DMS114 treated with DMSO at 0.1 percent for 48 hours (cell line): ENCODE measurements at regions not wholly inside any gene's neighbourhood (a gene's known extent, or its start where the extent isn't known, plus 50 kb on each side); places are given as distances from the start of the nearest gene placed in this dataset.
A peak's percentile ranks its signal among the peaks of the same experiment; 100 is the strongest.
"Not testable (repeated sequence)": the region's sequence is repeated elsewhere in the genome, so short reads cannot be mapped to it uniquely, and the experiment has no call there.

Experiments
- DNase-seq: peaks from one replicate; lab custom pipeline; 2025; ENCODE audit not compliant: unreplicated experiment; lab: John Stamatoyannopoulos, UW

GRCh38 chr12:73902260-73902659 lies 635.4 kb upstream of the ATXN7L3B start:
- no peak for DNase-seq

DNA sequence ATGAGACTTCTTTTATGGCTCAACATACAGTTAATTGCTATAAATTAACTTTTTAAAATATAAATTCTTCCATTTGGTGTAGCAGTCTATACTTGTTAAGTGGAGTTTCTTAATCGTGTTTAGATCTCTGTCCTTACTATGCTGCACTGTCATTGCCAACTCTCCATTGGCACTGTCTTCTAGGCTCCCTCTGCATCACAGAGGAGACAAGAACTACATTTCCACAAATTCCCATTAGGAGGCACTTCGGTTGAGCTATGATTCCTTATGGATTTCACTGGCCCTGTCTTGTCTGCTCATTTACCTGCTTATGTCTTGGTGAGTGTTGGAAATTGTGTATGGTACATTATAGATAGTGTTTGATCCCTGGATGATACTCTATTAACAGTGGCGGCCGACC lies 630.9 kb upstream of the ATXN7L3B start:
- no peak for DNase-seq

DNA sequence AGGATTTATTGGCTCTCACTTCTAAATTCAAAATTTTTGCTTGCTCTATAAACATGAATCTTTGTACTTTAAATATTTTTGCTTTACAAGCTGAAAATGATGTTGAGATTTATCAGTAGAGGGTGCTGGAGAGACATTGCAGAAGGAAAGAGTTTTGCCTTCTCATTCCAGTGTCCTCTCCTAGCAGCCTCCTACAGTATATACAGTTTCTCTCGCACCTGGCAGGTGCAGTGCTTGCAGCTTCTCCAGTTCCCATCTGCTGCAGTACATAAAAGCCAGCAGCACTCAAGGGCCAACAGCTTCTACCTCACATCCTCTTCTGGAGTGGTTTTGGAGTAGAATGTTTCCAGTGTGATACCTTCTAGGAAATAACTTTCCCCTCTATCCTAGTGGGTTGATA lies 601.8 kb upstream of the ATXN7L3B start:
- DNase-seq: no peak

DNA sequence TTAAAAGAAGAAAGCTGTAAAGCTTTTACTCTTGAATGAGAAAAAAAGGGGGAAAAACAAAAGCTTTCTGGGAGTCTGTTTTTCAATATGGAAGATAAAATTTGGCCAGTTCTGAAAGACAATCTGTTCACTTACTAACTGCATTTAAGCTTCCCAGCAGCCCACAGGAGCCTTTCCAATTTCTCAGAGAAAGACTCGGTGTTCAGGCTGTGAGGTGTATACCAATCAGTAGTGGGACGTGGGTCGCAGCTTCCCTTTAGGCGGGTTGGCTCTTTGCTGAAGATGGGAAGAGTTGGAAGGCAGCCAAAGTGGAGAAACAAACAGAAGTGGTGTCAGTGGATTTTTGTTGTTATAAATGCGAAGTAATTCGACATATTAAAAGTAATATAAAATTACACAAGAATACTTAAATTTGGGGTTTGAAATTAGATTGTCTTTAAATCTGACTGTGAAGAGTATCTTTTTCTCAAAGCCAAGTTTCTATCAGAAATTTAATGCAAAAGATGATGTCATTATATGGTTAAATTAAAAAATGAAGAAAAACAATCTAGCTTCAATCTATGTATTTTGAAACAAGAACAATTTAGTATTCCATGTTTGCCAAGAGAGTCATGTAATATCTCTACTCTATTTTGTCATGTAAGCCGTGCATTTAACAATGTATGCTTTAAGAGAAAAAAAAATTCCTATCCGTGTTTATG lies 590.2 kb upstream of the ATXN7L3B start:
- no peak for DNase-seq

DNA sequence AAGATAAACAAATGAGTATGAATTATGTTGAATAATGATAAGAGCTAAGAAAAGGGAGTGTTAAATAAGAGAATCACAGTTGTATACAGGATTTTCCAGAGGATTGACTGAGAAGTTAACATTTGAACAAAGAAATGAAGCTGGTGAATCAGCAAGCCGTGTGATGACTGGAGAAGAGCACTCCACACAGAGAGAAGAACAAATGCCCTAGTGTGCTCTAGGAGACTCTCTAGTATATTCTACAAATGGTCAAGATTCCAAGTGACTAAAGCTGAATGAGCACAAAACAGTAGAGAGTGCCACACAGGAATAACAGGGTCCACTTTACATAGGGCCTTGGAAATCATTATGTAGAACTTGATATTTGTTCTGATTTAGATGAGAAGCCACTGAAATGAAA lies 587.1 kb upstream of the ATXN7L3B start:
- no peak for DNase-seq

- no peak for DNase-seq
Observed at GRCh38 chr12:73951956-73952703, 585.5 kb upstream of the ATXN7L3B start.

GRCh38 chr12:73964641-73965040 lies 573.0 kb upstream of the ATXN7L3B start:
- no peak for DNase-seq

DNA sequence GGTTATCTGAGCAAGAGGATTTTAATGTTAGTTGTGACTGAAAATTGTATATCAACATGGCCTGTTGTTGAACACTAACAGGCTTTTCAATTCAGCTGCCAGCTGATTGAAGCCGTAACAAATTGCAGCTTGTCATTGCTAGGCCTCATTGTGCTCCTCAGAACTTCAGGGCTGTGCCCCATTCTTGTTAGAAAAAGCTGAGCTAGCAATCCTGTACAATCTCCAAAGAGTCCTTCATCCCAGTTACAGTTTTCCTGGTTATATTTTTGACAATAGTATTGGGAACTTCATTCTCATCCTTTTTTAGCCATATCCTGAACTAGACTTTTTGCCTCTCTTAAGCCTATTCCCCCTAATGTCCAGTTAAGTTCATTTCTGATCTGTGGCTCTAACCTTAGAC lies 564.1 kb upstream of the ATXN7L3B start:
- DNase-seq: no peak

GRCh38 chr12:73984552-73984951 lies 553.1 kb upstream of the ATXN7L3B start:
- DNase-seq: no peak

- DNase-seq: no peak
Observed at GRCh38 chr12:73991138-73991537, 546.5 kb upstream of the ATXN7L3B start.

DNA sequence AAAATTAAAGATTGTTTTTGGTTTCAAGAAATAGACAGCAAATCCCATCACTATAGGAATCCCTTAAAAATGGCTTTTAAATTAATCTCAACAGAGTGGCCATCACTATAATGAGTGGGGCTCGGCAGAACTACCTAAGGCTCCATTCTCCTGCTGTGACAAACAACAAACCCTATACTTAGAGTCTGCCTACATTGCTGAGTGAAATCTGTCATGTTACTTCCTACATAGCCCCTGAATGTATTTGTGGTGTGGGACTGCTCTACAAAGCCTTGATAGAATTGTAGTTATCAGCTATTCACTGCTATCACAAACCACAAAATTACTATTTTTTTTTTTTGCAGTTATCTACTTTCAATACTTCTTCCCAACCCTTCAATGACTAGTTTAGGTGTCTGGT lies 538.7 kb upstream of the ATXN7L3B start:
- no peak for DNase-seq

- no peak for DNase-seq
Observed at GRCh38 chr12:74015118-74015517, 522.5 kb upstream of the ATXN7L3B start.

DNA sequence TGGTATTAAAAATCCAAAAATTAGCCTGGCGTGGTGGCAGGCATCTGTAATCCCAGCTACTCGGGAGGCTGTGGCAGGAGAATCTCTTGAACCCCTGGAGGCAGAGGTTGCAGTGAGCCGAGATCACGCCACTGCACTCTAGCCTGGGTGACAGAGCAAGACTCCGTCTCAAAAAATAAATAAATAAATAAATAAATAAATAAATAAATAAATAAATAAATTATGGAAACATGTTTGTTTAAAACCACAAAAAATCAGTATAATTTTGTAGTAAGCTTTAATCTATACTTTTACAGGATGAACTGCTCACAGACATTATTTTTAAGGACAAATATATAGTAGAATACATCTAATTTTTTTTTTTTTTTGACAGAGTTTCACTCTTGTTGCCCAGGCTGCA lies 521.3 kb upstream of the ATXN7L3B start:
- DNase-seq: not testable (repeated sequence)

DNA sequence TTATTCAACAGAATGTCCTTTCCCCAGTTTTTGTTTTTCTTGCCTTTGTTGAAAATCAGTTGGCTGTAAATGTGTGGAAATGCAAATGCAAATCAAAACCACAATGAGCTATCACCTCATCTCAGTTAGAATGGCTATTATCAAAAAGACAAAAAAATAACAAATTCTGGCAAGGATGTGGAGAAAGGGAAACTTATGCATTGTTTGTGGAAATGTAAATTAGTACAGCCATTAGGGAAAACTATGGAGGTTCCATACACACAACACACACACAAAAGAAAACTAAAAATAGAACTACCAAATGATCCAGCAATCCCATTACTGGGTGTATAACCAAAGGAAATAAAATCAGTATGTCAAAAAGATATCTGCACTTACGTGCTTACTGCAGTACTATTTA lies 518.8 kb upstream of the ATXN7L3B start:
- no peak for DNase-seq

DNA sequence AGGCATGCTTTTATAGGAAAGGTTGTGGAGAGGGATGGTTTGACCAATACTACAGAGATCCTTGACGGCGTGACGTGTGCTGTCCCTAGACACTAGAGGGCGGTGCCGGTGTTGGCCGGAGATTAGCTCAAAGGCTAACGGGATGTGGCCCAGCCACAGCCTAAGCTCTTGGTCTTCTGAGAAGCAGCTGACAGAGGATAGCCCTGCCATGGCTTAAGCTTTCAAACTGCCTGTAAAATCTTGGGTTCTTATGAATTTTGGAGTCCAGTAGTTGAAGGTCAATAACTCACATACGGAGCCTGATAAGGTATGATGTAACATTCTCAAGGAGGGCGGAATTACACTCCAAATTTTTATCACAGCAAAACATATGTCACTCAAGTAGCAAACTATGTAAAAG lies 515.7 kb upstream of the ATXN7L3B start:
- peak; percentile 56 for DNase-seq

GRCh38 chr12:74031045-74031444 lies 506.6 kb upstream of the ATXN7L3B start:
- DNase-seq: no peak

- DNase-seq: no peak
Observed at GRCh38 chr12:74033531-74033930, 504.1 kb upstream of the ATXN7L3B start.

DNA sequence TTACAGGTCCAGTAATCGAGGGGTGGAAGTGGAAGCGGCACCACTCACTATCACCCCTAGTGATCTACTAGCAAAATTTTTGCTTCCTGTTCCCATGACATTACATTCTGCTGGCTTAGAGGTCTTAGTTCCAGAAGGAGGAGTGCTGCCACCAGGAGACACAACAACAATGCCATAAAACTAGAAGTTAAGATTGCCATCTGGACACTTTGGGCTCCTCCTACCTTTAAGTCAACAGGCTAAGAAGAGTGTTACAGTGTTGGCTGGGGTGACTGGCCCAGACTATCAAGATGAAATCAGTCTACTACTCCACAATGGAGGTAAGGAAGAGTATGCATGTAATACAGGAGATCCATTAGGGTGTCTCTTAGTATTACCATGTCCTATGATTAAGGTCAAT lies 498.5 kb upstream of the ATXN7L3B start:
- not testable (repeated sequence) for DNase-seq

DNA sequence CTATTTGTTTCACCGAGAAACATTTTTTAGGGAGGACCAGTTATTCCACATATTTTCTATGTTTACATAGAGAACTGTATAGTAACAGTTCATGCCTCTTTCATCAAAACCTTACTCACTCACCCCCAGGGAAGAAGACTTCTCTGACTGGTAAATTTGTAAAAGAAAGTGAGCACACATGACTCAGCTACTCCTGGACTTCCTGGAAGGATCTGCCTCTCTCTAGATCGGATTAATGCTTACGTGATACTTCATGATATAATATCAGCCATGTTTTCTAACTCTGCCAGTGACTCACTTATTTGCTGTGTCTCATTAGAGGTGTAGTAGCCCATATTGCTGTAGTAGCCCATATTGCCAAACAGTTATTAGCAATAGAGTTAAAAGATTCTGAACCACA lies 494.3 kb upstream of the ATXN7L3B start:
- DNase-seq: no peak

- no peak for DNase-seq
Observed at GRCh38 chr12:74049348-74049747, 488.3 kb upstream of the ATXN7L3B start.

DNA sequence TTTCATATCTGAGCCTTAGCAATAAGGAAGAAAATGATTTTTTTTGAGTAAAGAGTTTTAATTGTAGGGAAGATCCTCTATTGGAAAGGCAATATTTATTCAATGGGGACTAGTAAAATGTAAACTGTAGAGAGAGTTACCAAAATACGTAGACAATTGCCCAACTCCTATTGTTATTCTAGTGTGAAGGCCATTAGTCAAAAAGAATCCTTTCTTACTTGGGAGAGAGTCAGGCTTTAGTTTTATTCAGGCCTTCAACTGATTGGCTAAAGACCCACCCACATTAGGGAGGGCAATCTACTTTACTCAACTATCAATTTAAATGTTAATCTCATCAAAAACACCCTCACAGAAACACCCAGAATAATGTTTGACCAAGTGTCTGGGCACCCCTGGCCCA lies 485.8 kb upstream of the ATXN7L3B start:
- DNase-seq: no peak

- no peak for DNase-seq
Observed at GRCh38 chr12:74066476-74066875, 471.2 kb upstream of the ATXN7L3B start.

DNA sequence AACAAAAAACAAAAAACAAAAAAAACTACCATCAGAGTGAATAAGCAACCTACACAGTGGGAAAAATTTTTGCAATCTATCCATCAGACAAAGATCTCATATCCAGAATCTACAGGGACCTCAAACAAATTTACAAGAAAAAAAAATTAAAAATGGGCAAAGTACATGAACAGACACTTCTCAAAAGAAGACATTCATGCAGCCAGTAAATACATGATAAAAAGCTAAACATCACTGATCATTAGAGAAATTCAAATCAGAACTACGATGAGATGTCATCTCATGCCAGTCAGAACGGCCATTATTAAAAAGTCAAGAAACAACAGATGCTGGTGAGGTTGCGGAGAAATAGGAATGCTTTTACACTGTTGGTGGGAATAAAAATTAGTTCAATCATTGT lies 466.5 kb upstream of the ATXN7L3B start:
- no peak for DNase-seq
